Transverse colon (tissue), 3 donors: ENCODE measurements at regions not wholly inside any gene's neighbourhood (a gene's known extent, or its start where the extent isn't known, plus 50 kb on each side); places are given as distances from the start of the nearest gene placed in this dataset.

Source experiments
- CTCF ChIP-seq, 5 experiments: fragments of 200-600 bp in 3 of 5; fragments of 450-650 bp in 2 of 5; sonication (generic) in 3 of 5; IDR thresholded peaks; 1 replicate in 2 of 5; 2 replicates in 3 of 5; pipeline ENCODE4 v1.5.1; 2016 to 2017; ENCODE audit warnings: antibody characterized with exemption in 5 of 5, inconsistent platforms in 3 of 5, mild to moderate bottlenecking in 2 of 5, moderate library complexity in 1 of 5
- EP300 ChIP-seq: sonication (generic); formaldehyde crosslinking; IDR thresholded peaks from one replicate; pipeline ENCODE4 v1.6.1; 2017; ENCODE audit warnings: antibody characterized with exemption, low read depth
- POLR2A ChIP-seq: fragments of 450-650 bp; IDR thresholded peaks from one replicate; pipeline ENCODE4 v1.6.1; 2016; ENCODE audit warnings: antibody characterized with exemption, mild to moderate bottlenecking, moderate library complexity

DNA sequence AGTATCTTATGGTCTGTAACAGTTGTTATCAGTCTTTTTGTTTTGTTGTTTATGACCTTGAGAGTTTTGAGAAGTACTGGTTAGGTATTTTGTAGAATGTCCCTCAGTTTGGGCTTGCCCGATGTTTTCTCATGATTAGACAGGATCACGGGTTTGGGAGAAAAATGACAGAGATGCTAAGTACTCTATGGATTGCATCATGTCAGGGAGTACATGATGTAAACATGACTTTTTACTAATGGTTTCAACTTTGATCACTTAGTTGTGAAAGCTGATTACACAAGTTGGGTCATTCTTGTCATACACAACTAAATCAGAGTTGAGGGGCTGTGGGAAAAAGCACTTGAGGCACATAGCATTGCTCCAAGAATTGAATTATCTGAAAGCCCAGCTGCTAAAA is 94.7 kb upstream of the SIAH1 start:
- TF ChIP-seq CTCF (IDR thresholded peaks at IDR 0.05) (no peak), POLR2A (no peak), EP300 (no peak)
